ENCODE measurements at regions not wholly inside any gene's neighbourhood (a gene's known extent, or its start where the extent isn't known, plus 50 kb on each side); places are given as distances from the start of the nearest gene placed in this dataset.

DNA sequence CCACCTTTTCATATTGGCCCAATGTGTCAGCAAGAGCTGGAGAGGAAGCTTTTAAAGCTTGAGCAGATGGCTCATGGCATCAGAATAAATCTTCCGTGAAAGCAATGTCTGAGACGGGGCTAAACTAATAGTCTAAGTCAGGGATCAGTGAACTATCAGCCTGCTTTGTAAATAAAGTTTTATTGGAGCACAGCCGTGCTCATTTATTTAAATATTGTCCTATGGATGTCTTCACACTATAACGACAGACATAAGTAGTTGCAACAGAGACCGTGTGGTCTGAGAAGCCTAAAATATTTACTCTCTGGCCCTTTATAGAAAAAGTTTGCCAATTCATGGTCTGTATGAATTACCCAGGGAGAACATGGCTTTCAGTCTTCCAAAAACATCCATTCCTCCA, 85.6 kb upstream of the SLC44A1 start:
- no peak for TF ChIP-seq GATA3 (IDR thresholded peaks at IDR 0.05; ENCODE audit: low read depth, low read length)
- TF ChIP-seq GATA2 (IDR thresholded peaks at IDR 0.05; ENCODE audit: low read depth, low read length): no peak
